H1 (cell line): ENCODE measurements at regions not wholly inside any gene's neighbourhood (a gene's known extent, or its start where the extent isn't known, plus 50 kb on each side); places are given as distances from the start of the nearest gene placed in this dataset.

Source experiments
- CTCF ChIA-PET: fragments of 300-600 bp; sonication (Branson Sonifier 250); formaldehyde crosslinking; loops from one replicate; lab custom pipeline; 2021; ENCODE audit not compliant: partially characterized antibody; lab: Charles Lee
- POLR2A ChIA-PET: fragments of 300-600 bp; sonication (Branson Sonifier 250); formaldehyde crosslinking; loops from one replicate; lab custom pipeline; 2021; ENCODE audit warnings: inconsistent platforms; ENCODE audit not compliant: partially characterized antibody; lab: Charles Lee
- DNase-seq, 2 experiments: peaks; one replicate each; pipeline versions ENCODE4 v3.0.0 to v3.0.0-alpha.2; 2010 to 2022; ENCODE audit warnings: low spot score in 2 of 2, low read depth in 1 of 2, mixed read lengths in 1 of 2
- FAIRE-seq: peaks from 2 replicates; lab custom pipeline; 2011; peaks lifted over from hg19 to GRCh38; lab: Jason Lieb, UNC
- H2AFZ ChIP-seq: 2 replicates; pipeline ENCODE4 v1.8.1; 2012; ENCODE audit warnings: low read length, inconsistent platforms
- H2AK5ac ChIP-seq: 2 replicates; pipeline ENCODE4 v1.6.1; 2013; ENCODE audit warnings: low read depth, low read length
- H2BK120ac ChIP-seq: replicated peaks from 2 replicates; pipeline ENCODE3; 2013; ENCODE audit warnings: low read depth, low read length, inconsistent platforms
- H2BK12ac ChIP-seq: 2 replicates; pipeline ENCODE4 v1.6.1; 2013; ENCODE audit warnings: low read depth, low read length
- H2BK15ac ChIP-seq: 2 replicates; pipeline ENCODE4 v1.6.1; 2013; ENCODE audit warnings: low read length
- H2BK20ac ChIP-seq: 2 replicates; pipeline ENCODE4 v1.6.1; 2013; ENCODE audit warnings: low read length
- H2BK5ac ChIP-seq: 2 replicates; pipeline ENCODE4 v1.6.1; 2013; ENCODE audit warnings: low read depth, low read length
- H3K14ac ChIP-seq: 2 replicates; pipeline ENCODE4 v1.6.1; 2013; ENCODE audit warnings: inconsistent platforms; ENCODE audit not compliant: insufficient read length
- H3K18ac ChIP-seq: 2 replicates; pipeline ENCODE4 v1.6.1; 2013; ENCODE audit warnings: low read length; ENCODE audit errors: extremely low read depth
- H3K23ac ChIP-seq: 2 replicates; pipeline ENCODE4 v1.6.1; 2013; ENCODE audit warnings: inconsistent platforms; ENCODE audit not compliant: insufficient read length
- H3K23me2 ChIP-seq: 2 replicates; pipeline ENCODE4 v1.6.1; 2013; ENCODE audit warnings: low read depth, low read length
- H3K27ac ChIP-seq: 2 replicates; pipeline ENCODE4 v1.6.1; 2011; ENCODE audit warnings: low read depth, low read length, inconsistent platforms
- H3K27me3 ChIP-seq, 4 experiments: replicated peaks in 1 of 4; 1 replicate in 1 of 4; 2 replicates in 3 of 4; pipeline versions ENCODE4 v1.6.1 to v1.8.1; 2011 to 2013; ENCODE audit warnings: low read length in 3 of 4, mild to moderate bottlenecking in 3 of 4, inconsistent platforms in 2 of 4, mixed read lengths in 2 of 4, moderate library complexity in 1 of 4; ENCODE audit not compliant: control insufficient read depth in 3 of 4, insufficient read depth in 3 of 4; ENCODE audit errors: extremely low read depth in 1 of 4
- H3K36me3 ChIP-seq, 4 experiments: 2 replicates each; pipeline versions ENCODE4 v1.6.1 to v1.8.1; 2011 to 2013; ENCODE audit warnings: mild to moderate bottlenecking in 4 of 4, low read length in 3 of 4, moderate library complexity in 2 of 4, control low read depth in 1 of 4, inconsistent platforms in 1 of 4; ENCODE audit not compliant: insufficient read depth in 4 of 4, control insufficient read depth in 2 of 4
- H3K4ac ChIP-seq: replicated peaks from 2 replicates; pipeline ENCODE3; 2013; ENCODE audit warnings: low read length, low read depth, mixed read lengths, inconsistent platforms; ENCODE audit not compliant: insufficient read length
- H3K4me1 ChIP-seq, 4 experiments: replicated peaks in 1 of 4; 1 replicate in 1 of 4; 2 replicates in 3 of 4; pipeline versions ENCODE4 v1.6.1 to v1.8.1; 2011 to 2013; ENCODE audit warnings: low read length in 3 of 4, inconsistent platforms in 2 of 4, mixed read lengths in 1 of 4; ENCODE audit not compliant: insufficient read depth in 4 of 4, control insufficient read depth in 3 of 4
- H3K4me2 ChIP-seq, 2 experiments: 2 replicates each; pipeline versions ENCODE4 v1.6.1 to v1.8.1; 2011 to 2013; ENCODE audit warnings: low read depth in 2 of 2, low read length in 2 of 2, control low read depth in 1 of 2, inconsistent platforms in 1 of 2, mild to moderate bottlenecking in 1 of 2; ENCODE audit not compliant: insufficient read depth in 1 of 2
- H3K4me3 ChIP-seq, 4 experiments: fragments of 200-600, 300-600 bp in 1 of 4; sonication (generic), shearing (Covaris generic), sonication (Bioruptor Twin) in 1 of 4; 2 replicates each; pipeline versions ENCODE4 v1.5.1 to v1.8.1; 2011 to 2016; ENCODE audit warnings: low read length in 4 of 4, low read depth in 3 of 4, control low read depth in 2 of 4, inconsistent platforms in 2 of 4, mild to moderate bottlenecking in 2 of 4, mixed read lengths in 1 of 4, moderate library complexity in 1 of 4; ENCODE audit not compliant: insufficient read depth in 2 of 4; ENCODE audit errors: extremely low read depth in 1 of 4
- H3K56ac ChIP-seq: replicated peaks from 2 replicates; pipeline ENCODE3; 2013; ENCODE audit warnings: low read depth, mild to moderate bottlenecking, mixed read lengths, low read length, inconsistent platforms; ENCODE audit not compliant: insufficient read length
- H3K79me1 ChIP-seq: 2 replicates; pipeline ENCODE4 v1.6.1; 2013; ENCODE audit warnings: low read depth, low read length, control low read depth
- H3K79me2 ChIP-seq, 2 experiments: 2 replicates each; pipeline versions ENCODE4 v1.6.1 to v1.8.1; 2012 to 2013; ENCODE audit warnings: low read length in 2 of 2, mild to moderate bottlenecking in 2 of 2, inconsistent platforms in 1 of 2; ENCODE audit not compliant: insufficient read depth in 2 of 2, control insufficient read depth in 1 of 2
- H3K9ac ChIP-seq, 4 experiments: replicated peaks in 1 of 4; 1 replicate in 1 of 4; 2 replicates in 3 of 4; pipeline versions ENCODE4 v1.6.1 to v1.8.1; 2011 to 2013; ENCODE audit warnings: low read depth in 3 of 4, low read length in 3 of 4, control low read depth in 2 of 4, mild to moderate bottlenecking in 2 of 4, moderate library complexity in 2 of 4, inconsistent platforms in 1 of 4; ENCODE audit errors: extremely low read depth in 1 of 4
- H3K9me3 ChIP-seq, 2 experiments: 2 replicates each; pipeline versions ENCODE4 v1.6.1 to v1.8.1; 2012 to 2013; ENCODE audit warnings: mild to moderate bottlenecking in 2 of 2, moderate library complexity in 2 of 2, control low read depth in 1 of 2, inconsistent platforms in 1 of 2, low read depth in 1 of 2, low read length in 1 of 2, mixed read lengths in 1 of 2; ENCODE audit not compliant: insufficient read depth in 2 of 2
- H4K20me1 ChIP-seq, 2 experiments: replicated peaks in 1 of 2; 2 replicates each; pipeline versions ENCODE3 to v1.8.1; 2011 to 2013; ENCODE audit warnings: inconsistent platforms in 2 of 2, low read length in 2 of 2, mild to moderate bottlenecking in 1 of 2; ENCODE audit not compliant: insufficient read depth in 2 of 2, control insufficient read depth in 1 of 2
- H4K5ac ChIP-seq: 2 replicates; pipeline ENCODE4 v1.6.1; 2013; ENCODE audit warnings: low read length, low read depth, mixed read lengths, inconsistent platforms; ENCODE audit not compliant: insufficient read length
- H4K8ac ChIP-seq: 2 replicates; pipeline ENCODE4 v1.8.0; 2013; ENCODE audit warnings: mild to moderate bottlenecking, moderate library complexity, low read length, inconsistent platforms; ENCODE audit not compliant: insufficient read depth; ENCODE audit errors: extremely low read depth
- H4K91ac ChIP-seq: replicated peaks from 2 replicates; pipeline ENCODE3; 2013; ENCODE audit warnings: low read length, mixed read lengths, inconsistent platforms; ENCODE audit not compliant: insufficient read length
- BACH1 ChIP-seq: IDR thresholded peaks from 2 replicates; pipeline ENCODE4 v1.6.1; 2012; ENCODE audit warnings: low read length, improper control_type of control experiment
- EP300 ChIP-seq, 2 experiments: IDR thresholded peaks; 1 replicate in 1 of 2; 2 replicates in 1 of 2; pipeline ENCODE4 v1.6.1; 2011 to 2012; ENCODE audit warnings: low read depth in 2 of 2, low read length in 2 of 2, mild to moderate bottlenecking in 2 of 2, borderline replicate concordance in 1 of 2, inconsistent platforms in 1 of 2, moderate library complexity in 1 of 2
- HDAC2 ChIP-seq, 2 experiments: fragments of 300-600 bp in 1 of 2; sonication (generic) in 1 of 2; IDR thresholded peaks; 2 replicates each; pipeline ENCODE4 v1.6.1; 2011 to 2012; ENCODE audit warnings: low read depth in 2 of 2, low read length in 2 of 2, mild to moderate bottlenecking in 2 of 2, moderate library complexity in 2 of 2, borderline replicate concordance in 1 of 2, inconsistent platforms in 1 of 2
- KDM1A ChIP-seq: fragments of 200-600, 300-600 bp; sonication (generic); IDR thresholded peaks from 2 replicates; pipeline ENCODE4 v1.7.1; 2016; ENCODE audit warnings: mild to moderate bottlenecking, low read length, borderline replicate concordance
- SUZ12 ChIP-seq: fragments of 200-600 bp; sonication (generic); IDR thresholded peaks from 2 replicates; pipeline ENCODE4 v1.6.1; 2012; ENCODE audit warnings: mild to moderate bottlenecking, inconsistent platforms, low read length, moderate library complexity, mixed read lengths
- TBP ChIP-seq: IDR thresholded peaks from 2 replicates; pipeline ENCODE4 v1.6.1; 2011; ENCODE audit warnings: low read depth, low read length, improper control_type of control experiment
- ZNF274 ChIP-seq: IDR thresholded peaks from 2 replicates; pipeline ENCODE4 v1.7.0; 2012; ENCODE audit warnings: low read length, borderline replicate concordance; ENCODE audit errors: extremely low read depth
- WGBS, 2 experiments: shearing (Covaris generic) in 1 of 2; methylation state at CpG; one replicate each; pipeline versions ENCODE4 v1.1.6 to v1.1.7; 2013 to 2015; ENCODE audit warnings: low lambda C conversion rate in 2 of 2, mixed read lengths in 2 of 2, inconsistent platforms in 1 of 2, low coverage in 1 of 2, missing lambda C conversion rate in 1 of 2; ENCODE audit not compliant: insufficient replicate concordance in 2 of 2, insufficient coverage in 1 of 2, insufficient read length in 1 of 2; ENCODE audit errors: extremely low coverage in 1 of 2, missing lambda C conversion rate in 1 of 2; 5-methylcytosine and 5-hydroxymethylcytosine counted together
- TF ChIP-seq, protein P1 (sequence below): IDR thresholded peaks from 2 replicates; pipeline ENCODE4 v1.6.1; 2012; ENCODE audit warnings: low read length, inconsistent platforms

DNA sequence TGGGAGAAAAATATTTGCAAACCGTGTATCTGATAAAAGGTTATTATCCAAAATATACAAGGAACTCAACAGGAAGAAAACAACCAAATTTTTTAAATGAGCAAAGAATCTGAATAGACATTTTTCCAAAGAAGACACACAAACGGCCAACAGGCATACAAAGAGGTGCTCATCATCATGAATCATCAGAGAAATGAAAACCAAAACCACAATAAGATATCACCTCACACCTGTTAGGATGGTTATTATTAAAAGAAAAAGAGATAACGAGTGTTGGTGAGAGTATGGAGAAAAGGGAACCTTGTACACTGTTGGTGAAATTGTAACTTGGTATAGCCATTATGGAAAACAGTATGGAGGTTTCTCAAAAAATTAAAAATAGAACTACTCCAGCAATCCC lies 463.3 kb downstream of the IRS1 start:
- H3K56ac ChIP-seq, result no peak overlapping the region
- no peak overlapping the region for H3K18ac ChIP-seq
- H2BK12ac ChIP-seq, result no peak overlapping the region
- no peak overlapping the region for H4K91ac ChIP-seq
- H4K8ac ChIP-seq, result no peak overlapping the region
- H3K9ac ChIP-seq, result no peak overlapping the region
- H4K5ac ChIP-seq, result no peak overlapping the region
- H2BK5ac ChIP-seq, result no peak overlapping the region
- DNase-seq, result no peak
- 87% methylated on average over 3 of the region's 3 CpGs; no CpG with 5 or more reads in 1 of the 2 experiments for WGBS, 2 experiments
- no peak overlapping the region for H3K23ac ChIP-seq
- no peak overlapping the region for H3K4me3 ChIP-seq
- H3K4me1 ChIP-seq, result no peaks in the 10 kb centered on the region
- TF ChIP-seq SUZ12 (no peak), BACH1 (no peak), KDM1A (no peak), HDAC2 (IDR thresholded peaks at IDR 0.05; ENCODE audit: borderline replicate concordance in 1 of 2, low read depth in 2 of 2, low read length in 2 of 2) (no peak), EP300 (IDR thresholded peaks at IDR 0.05; ENCODE audit: borderline replicate concordance in 1 of 2, low read depth in 2 of 2, low read length in 2 of 2) (no peak), TBP (no peak), ZNF274 (no peak)
- TF ChIP-seq, protein P1, sequence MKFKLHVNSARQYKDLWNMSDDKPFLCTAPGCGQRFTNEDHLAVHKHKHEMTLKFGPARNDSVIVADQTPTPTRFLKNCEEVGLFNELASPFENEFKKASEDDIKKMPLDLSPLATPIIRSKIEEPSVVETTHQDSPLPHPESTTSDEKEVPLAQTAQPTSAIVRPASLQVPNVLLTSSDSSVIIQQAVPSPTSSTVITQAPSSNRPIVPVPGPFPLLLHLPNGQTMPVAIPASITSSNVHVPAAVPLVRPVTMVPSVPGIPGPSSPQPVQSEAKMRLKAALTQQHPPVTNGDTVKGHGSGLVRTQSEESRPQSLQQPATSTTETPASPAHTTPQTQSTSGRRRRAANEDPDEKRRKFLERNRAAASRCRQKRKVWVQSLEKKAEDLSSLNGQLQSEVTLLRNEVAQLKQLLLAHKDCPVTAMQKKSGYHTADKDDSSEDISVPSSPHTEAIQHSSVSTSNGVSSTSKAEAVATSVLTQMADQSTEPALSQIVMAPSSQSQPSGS, result no peak
- FAIRE-seq, result no peak
- no peaks in the 10 kb centered on the region for H3K27me3 ChIP-seq
- H3K4me2 ChIP-seq, result no peak overlapping the region
- CTCF ChIA-PET, result no interaction called here
- no peaks in the 10 kb centered on the region for H3K79me1 ChIP-seq
- H4K20me1 ChIP-seq, result no peaks in the 10 kb centered on the region
- no peak overlapping the region for H3K27ac ChIP-seq
- H3K9me3 ChIP-seq, result no peaks in the 10 kb centered on the region
- no peaks in the 10 kb centered on the region for H3K36me3 ChIP-seq
- H2BK15ac ChIP-seq, result no peak overlapping the region
- H2AK5ac ChIP-seq, result no peak overlapping the region
- POLR2A ChIA-PET, result no interaction called here
- no peak overlapping the region for H2BK20ac ChIP-seq
- H2AFZ ChIP-seq, result no peak overlapping the region
- H3K4ac ChIP-seq, result no peak overlapping the region
- H3K79me2 ChIP-seq, result no peaks in the 10 kb centered on the region
- H2BK120ac ChIP-seq, result no peak overlapping the region
- no peaks in the 10 kb centered on the region for H3K23me2 ChIP-seq
- no peak overlapping the region for H3K14ac ChIP-seq
